Ramos (cell line): ENCODE measurements at regions not wholly inside any gene's neighbourhood (a gene's known extent, or its start where the extent isn't known, plus 50 kb on each side); places are given as distances from the start of the nearest gene placed in this dataset.
"Not testable (repeated sequence)": the region's sequence is repeated elsewhere in the genome, so short reads cannot be mapped to it uniquely, and the experiment has no call there.

ENCODE experiments used
- in situ Hi-C: fragments of 300-500 bp; cut with MboI; formaldehyde crosslinking; loops from one replicate; pipeline ENCODE4 v1.14.3; 2022; ENCODE audit warnings: low sequenced_read_pairs; ENCODE audit not compliant: unreplicated experiment

GRCh38 chr4:130812117-130812765 lies 1716.3 kb downstream of the C4orf33 start:
- in situ Hi-C loops: no loop called here

GRCh38 chr4:130814896-130815295 lies 1718.9 kb downstream of the C4orf33 start:
- in situ Hi-C loops: no loop called here

- in situ Hi-C loops: no loop called here
These were observed 1724.5 kb downstream of the C4orf33 start for GRCh38 chr4:130820448-130820847.

- in situ Hi-C loops: no loop called here
These were observed 1729.3 kb downstream of the C4orf33 start for GRCh38 chr4:130825284-130825683.

GRCh38 chr4:130850019-130850524 lies 1754.1 kb downstream of the C4orf33 start:
- in situ Hi-C loops: no loop called here

- in situ Hi-C loops: no loop called here
These were observed 1755.2 kb downstream of the C4orf33 start for GRCh38 chr4:130851107-130851506.

GRCh38 chr4:130851932-130852331 lies 1756.0 kb downstream of the C4orf33 start:
- in situ Hi-C loops: no loop called here

- in situ Hi-C loops: no loop called here
These were observed 1759.6 kb downstream of the C4orf33 start for GRCh38 chr4:130855533-130855932.

GRCh38 chr4:130859991-130860390 lies 1764.0 kb downstream of the C4orf33 start:
- in situ Hi-C loops: no loop called here

GRCh38 chr4:130896920-130897319 lies 1801.0 kb downstream of the C4orf33 start:
- in situ Hi-C loops: no loop called here

GRCh38 chr4:130901321-130901720 lies 1805.4 kb downstream of the C4orf33 start:
- in situ Hi-C loops: no loop called here

- in situ Hi-C loops: no loop called here
These were observed 1827.0 kb downstream of the C4orf33 start for GRCh38 chr4:130922955-130923354.

- in situ Hi-C loops: no loop called here
These were observed 1859.6 kb downstream of the C4orf33 start for GRCh38 chr4:130955520-130955919.

- in situ Hi-C loops: no loop called here
These were observed 1889.4 kb downstream of the C4orf33 start for GRCh38 chr4:130985371-130985770.

GRCh38 chr4:130995988-130996387 lies 1900.0 kb downstream of the C4orf33 start:
- in situ Hi-C loops: no loop called here

GRCh38 chr4:131001371-131001770 lies 1905.4 kb downstream of the C4orf33 start:
- in situ Hi-C loops: no loop called here

- in situ Hi-C loops: no loop called here
These were observed 1906.2 kb downstream of the C4orf33 start for GRCh38 chr4:131002132-131002531.

- in situ Hi-C loops: no loop called here
These were observed 1910.4 kb downstream of the C4orf33 start for GRCh38 chr4:131006388-131006787.

GRCh38 chr4:131011961-131012360 lies 1916.0 kb downstream of the C4orf33 start:
- in situ Hi-C loops: not testable (repeated sequence)

- in situ Hi-C loops: no loop called here
These were observed 1917.3 kb downstream of the C4orf33 start for GRCh38 chr4:131013226-131013625.

- in situ Hi-C loops: no loop called here
These were observed 1930.8 kb downstream of the C4orf33 start for GRCh38 chr4:131026771-131027170.

GRCh38 chr4:131044368-131044767 lies 1948.4 kb downstream of the C4orf33 start:
- in situ Hi-C loops: no loop called here
